Duodenal mucosa (tissue), 2 donors: ENCODE measurements at regions not wholly inside any gene's neighbourhood (a gene's known extent, or its start where the extent isn't known, plus 50 kb on each side); places are given as distances from the start of the nearest gene placed in this dataset.

Experiments
- H3K27ac ChIP-seq: one replicate; pipeline ENCODE4 v1.7.0; 2013; ENCODE audit warnings: low read depth, low read length
- H3K27me3 ChIP-seq, 2 donors: one replicate each; pipeline ENCODE4 v1.7.0; 2013; ENCODE audit warnings: low read length in 2 of 2, control low read depth in 1 of 2; ENCODE audit not compliant: insufficient read depth in 2 of 2, control insufficient read depth in 1 of 2
- H3K36me3 ChIP-seq, 2 donors: one replicate each; pipeline ENCODE4 v1.7.0; 2013; ENCODE audit warnings: low read length in 2 of 2, control low read depth in 1 of 2; ENCODE audit not compliant: insufficient read depth in 2 of 2, control insufficient read depth in 1 of 2
- H3K4me1 ChIP-seq, 2 donors: one replicate each; pipeline ENCODE4 v1.7.0; 2013; ENCODE audit warnings: low read length in 2 of 2, control low read depth in 1 of 2; ENCODE audit not compliant: insufficient read depth in 2 of 2, control insufficient read depth in 1 of 2
- H3K4me3 ChIP-seq, 2 donors: one replicate each; pipeline ENCODE4 v1.7.0; 2013; ENCODE audit warnings: low read length in 2 of 2, low read depth in 1 of 2
- H3K9ac ChIP-seq, 2 donors: one replicate each; pipeline ENCODE4 v1.7.0; 2013; ENCODE audit warnings: low read length in 2 of 2, low read depth in 1 of 2
- H3K9me3 ChIP-seq, 2 donors: one replicate each; pipeline ENCODE4 v1.7.0; 2013; ENCODE audit warnings: low read length in 2 of 2, control low read depth in 1 of 2; ENCODE audit not compliant: control insufficient read depth in 1 of 2

DNA sequence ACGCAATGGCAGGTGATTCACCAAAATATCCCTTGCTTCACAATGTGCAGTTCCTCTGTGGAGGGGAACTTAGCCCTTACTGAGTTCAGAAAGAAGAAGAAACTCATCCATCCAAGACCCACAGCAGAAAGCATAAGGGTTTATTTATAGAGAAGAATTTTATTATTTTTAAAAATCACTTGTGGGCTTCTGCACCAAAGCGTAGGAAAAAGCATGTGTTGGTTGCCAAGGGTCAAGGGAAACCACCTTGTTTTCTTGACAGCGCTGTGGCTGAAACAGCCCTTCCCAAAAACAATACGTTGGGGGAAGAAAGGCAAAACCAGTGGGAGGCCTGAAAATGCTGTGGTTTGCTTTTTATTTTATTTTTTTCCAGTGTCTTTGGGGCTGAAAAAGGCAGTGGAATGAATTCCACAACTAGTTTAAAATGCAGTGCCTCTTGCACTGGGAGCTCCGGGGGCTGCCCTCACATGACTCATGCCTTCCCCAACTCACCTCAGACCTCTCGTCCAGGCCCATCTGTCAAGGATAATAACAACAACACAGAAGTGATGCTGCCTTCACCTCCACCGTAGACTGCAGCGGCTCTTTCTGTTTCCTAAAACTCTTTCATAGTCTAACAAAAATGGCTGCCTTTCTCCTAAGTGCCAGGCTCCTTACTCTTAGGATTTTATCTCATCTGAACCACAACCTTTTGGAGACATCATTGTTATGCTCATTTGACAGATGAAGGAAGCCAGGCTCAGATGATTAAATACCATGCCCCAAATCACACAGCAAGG lies 224.2 kb upstream of the JUN start:
- peaks cover 11 to 13% of the 10 kb centered on the region in 2 donors for H3K4me1 ChIP-seq
- no peak overlapping the region for H3K9ac ChIP-seq
- H3K27ac ChIP-seq, result no peak overlapping the region

GRCh38 chr1:59008599-59009347 lies 224.9 kb upstream of the JUN start:
- H3K4me3 ChIP-seq, result no peak overlapping the region
- no peak overlapping the region for H3K9ac ChIP-seq
- no peaks in the 10 kb centered on the region for H3K9me3 ChIP-seq
- no peaks in the 10 kb centered on the region for H3K36me3 ChIP-seq
- H3K27me3 ChIP-seq, result no peaks in the 10 kb centered on the region
- peaks cover 12 to 21% of the 10 kb centered on the region in 2 donors for H3K4me1 ChIP-seq
- H3K27ac ChIP-seq, result no peak overlapping the region

More for the DNA sequence above, 224.2 kb upstream of the JUN start:
- Histone ChIP-seq H3K9me3 (no peaks in the 10 kb centered on the region), H3K36me3 (no peaks in the 10 kb centered on the region), H3K27me3 (no peaks in the 10 kb centered on the region), H3K4me3 (no peak overlapping the region)

GRCh38 chr1:59011663-59012062 lies 227.8 kb upstream of the JUN start:
- no peaks in the 10 kb centered on the region for H3K27me3 ChIP-seq
- no peaks in the 10 kb centered on the region for H3K36me3 ChIP-seq
- no peak overlapping the region for H3K9ac ChIP-seq
- no peak overlapping the region for H3K27ac ChIP-seq
- no peaks in the 10 kb centered on the region for H3K9me3 ChIP-seq
- H3K4me3 ChIP-seq, result no peak overlapping the region
- peaks cover 19 to 21% of the 10 kb centered on the region in 2 donors for H3K4me1 ChIP-seq

DNA sequence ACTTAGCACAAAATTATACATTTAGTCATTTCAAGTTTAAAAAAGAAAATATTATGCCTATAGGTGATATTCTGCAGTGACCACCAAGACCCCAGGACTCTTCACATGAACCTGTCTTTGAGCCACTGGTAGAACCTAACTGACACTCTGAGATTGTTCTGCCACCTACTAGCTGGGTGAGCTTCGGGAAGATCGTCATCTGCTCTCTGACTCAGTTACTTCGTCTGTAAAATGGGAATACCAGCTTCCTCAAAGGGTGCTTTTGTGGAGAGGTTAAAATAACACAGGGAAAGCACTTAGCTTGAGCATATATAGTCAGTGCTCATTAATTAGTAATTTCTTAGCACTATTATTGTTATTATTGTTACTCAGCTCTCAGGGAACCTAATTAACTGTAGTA lies 228.5 kb upstream of the JUN start:
- peaks cover 19 to 20% of the 10 kb centered on the region in 2 donors for H3K4me1 ChIP-seq
- H3K27me3 ChIP-seq, result no peaks in the 10 kb centered on the region
- H3K36me3 ChIP-seq, result no peaks in the 10 kb centered on the region
- H3K9me3 ChIP-seq, result no peaks in the 10 kb centered on the region
- H3K9ac ChIP-seq, result peak overlapping the region in 1 of 2 donors; percentile 15
- H3K4me3 ChIP-seq, result no peak overlapping the region
- no peak overlapping the region for H3K27ac ChIP-seq

GRCh38 chr1:59013276-59013927 lies 229.6 kb upstream of the JUN start:
- Histone ChIP-seq H3K4me3 (peak overlapping the region; percentile 4 to 10), H3K9ac (peak overlapping the region; percentile 15 to 49), H3K27me3 (no peaks in the 10 kb centered on the region)

DNA sequence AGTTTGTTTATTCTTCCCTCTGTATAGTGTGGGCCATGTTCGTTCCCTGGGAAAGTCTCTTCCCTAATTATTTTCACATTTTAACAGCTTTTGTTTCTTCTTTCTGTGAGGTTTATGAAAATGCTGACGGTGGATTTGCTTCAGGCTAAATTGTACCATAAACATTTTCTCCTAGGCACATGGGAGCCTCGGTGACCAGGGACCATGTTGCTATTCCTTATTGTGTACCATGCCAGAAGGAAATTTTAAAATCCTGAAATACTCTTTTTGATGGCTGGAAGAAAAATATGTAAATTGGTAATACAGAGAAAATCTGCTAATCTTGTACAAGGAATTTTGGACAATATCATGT lies 230.1 kb upstream of the JUN start:
- H3K9me3 ChIP-seq, result no peaks in the 10 kb centered on the region
- no peaks in the 10 kb centered on the region for H3K27me3 ChIP-seq
- peak overlapping the region in 1 of 2 donors; percentile 49 for H3K9ac ChIP-seq
- H3K36me3 ChIP-seq, result no peaks in the 10 kb centered on the region
- peak overlapping the region; percentile 36 for H3K27ac ChIP-seq
- peaks cover 14 to 22% of the 10 kb centered on the region in 2 donors for H3K4me1 ChIP-seq
- peak overlapping the region; percentile 4 to 10 for H3K4me3 ChIP-seq

More at GRCh38 chr1:59013276-59013927, 229.6 kb upstream of the JUN start:
- Histone ChIP-seq H3K4me1 (peaks cover 13 to 21% of the 10 kb centered on the region in 2 donors), H3K36me3 (no peaks in the 10 kb centered on the region), H3K27ac (peak overlapping the region; percentile 36), H3K9me3 (no peaks in the 10 kb centered on the region)

DNA sequence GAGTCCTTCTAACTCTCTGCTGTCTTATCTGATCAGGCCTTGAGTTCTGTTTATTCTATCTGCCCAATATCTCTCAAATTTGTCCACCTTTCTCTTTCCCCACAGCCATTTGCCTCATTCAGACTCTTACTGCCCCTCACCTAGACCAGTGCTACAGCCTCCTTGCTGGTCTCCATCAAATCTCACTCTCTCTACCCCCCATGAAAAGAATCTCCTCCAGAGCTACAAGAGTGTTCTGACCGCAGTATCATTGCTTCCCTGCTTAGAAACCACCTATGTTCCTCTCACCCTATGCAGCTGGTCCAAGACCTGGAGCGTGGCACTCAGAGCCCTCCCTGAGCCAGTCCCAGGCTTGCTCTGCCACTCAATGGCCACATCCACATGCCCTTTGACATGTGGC lies 231.0 kb upstream of the JUN start:
- Histone ChIP-seq H3K27ac (no peak overlapping the region), H3K36me3 (no peaks in the 10 kb centered on the region), H3K4me1 (peaks cover 24 to 31% of the 10 kb centered on the region in 2 donors), H3K27me3 (no peaks in the 10 kb centered on the region), H3K9ac (no peak overlapping the region), H3K9me3 (no peaks in the 10 kb centered on the region), H3K4me3 (no peak overlapping the region)

DNA sequence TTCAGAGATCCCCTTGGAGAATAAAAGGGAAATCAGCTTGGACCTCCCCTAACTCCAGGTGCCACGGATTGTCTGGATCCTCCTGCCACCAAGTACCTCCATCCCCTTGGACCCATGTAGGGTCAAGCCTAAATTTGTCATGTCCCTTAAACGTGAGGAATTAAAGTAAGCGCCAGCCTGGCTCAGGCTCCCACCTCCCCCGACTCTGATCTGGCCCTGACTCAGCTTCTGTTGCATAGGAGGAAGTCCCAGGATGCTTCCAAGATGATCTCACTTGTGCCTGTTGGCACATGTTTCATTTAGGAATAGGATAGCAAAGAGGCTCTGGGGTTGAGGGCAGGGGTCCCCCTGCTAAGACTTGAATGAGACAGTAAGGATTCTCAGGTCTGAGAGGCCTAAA lies 231.9 kb upstream of the JUN start:
- Histone ChIP-seq H3K9ac (no peak overlapping the region), H3K4me3 (no peak overlapping the region), H3K9me3 (no peaks in the 10 kb centered on the region), H3K27ac (no peak overlapping the region), H3K27me3 (no peaks in the 10 kb centered on the region), H3K36me3 (no peaks in the 10 kb centered on the region), H3K4me1 (peaks cover 31 to 40% of the 10 kb centered on the region in 2 donors)

DNA sequence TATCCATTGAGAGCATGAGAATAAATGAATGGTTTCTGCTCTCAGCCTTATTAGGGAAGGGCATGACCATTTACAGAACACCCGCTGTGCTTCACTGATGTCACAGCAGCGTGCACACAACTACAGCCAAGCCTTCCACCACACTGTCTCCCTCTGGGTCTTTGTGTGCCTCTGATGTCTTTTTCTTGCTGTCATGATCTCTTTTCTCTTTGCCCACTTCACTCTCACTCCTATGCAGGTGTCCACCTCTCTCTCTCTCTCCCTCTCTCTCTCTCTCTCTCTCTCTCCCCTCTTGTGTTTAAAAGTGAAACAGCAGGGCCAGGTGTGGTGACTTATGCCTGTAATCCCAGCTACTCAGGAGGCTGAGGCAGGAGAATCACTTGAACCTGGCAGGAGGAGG lies 232.5 kb upstream of the JUN start:
- Histone ChIP-seq H3K27ac (no peak overlapping the region), H3K4me1 (peaks cover 33 to 41% of the 10 kb centered on the region in 2 donors)

More for the DNA sequence above, 232.5 kb upstream of the JUN start:
- H3K9ac ChIP-seq, result no peak overlapping the region
- no peak overlapping the region for H3K4me3 ChIP-seq
- H3K27me3 ChIP-seq, result no peaks in the 10 kb centered on the region
- no peaks in the 10 kb centered on the region for H3K9me3 ChIP-seq
- H3K36me3 ChIP-seq, result no peaks in the 10 kb centered on the region
